Neural cell (in vitro differentiated cells): ENCODE measurements at regions not wholly inside any gene's neighbourhood (a gene's known extent, or its start where the extent isn't known, plus 50 kb on each side); places are given as distances from the start of the nearest gene placed in this dataset.

Source experiments
- H2AFZ ChIP-seq: fragments of 200-600, 300-800 bp; sonication (generic), shearing (Covaris generic); 2 replicates; pipeline ENCODE4 v1.6.0; 2014; ENCODE audit warnings: low read depth, mild to moderate bottlenecking, antibody characterized with exemption, low read length, moderate library complexity
- H3F3A ChIP-seq: fragments of 200-600 bp; shearing (Covaris generic); 2 replicates; pipeline ENCODE4 v1.6.1; 2016; ENCODE audit warnings: mild to moderate bottlenecking, moderate library complexity, mixed read lengths, antibody characterized with exemption, low read length; ENCODE audit not compliant: insufficient read depth, poor library complexity, severe bottlenecking
- H3K27ac ChIP-seq: fragments of 200-600, 300-800 bp; sonication (generic), shearing (Covaris generic); 2 replicates; pipeline ENCODE4 v1.5.1; 2014; ENCODE audit warnings: mild to moderate bottlenecking, low read length, moderate library complexity
- H3K27me3 ChIP-seq: fragments of 300-800, 200-600 bp; sonication (generic), shearing (Covaris generic); 2 replicates; pipeline ENCODE4 v1.6.0; 2014; ENCODE audit warnings: mild to moderate bottlenecking, low read depth, low read length, moderate library complexity; ENCODE audit not compliant: insufficient read depth
- H3K36me3 ChIP-seq: fragments of 300-800, 200-600 bp; sonication (generic), shearing (Covaris generic); 2 replicates; pipeline ENCODE4 v1.5.1; 2014; ENCODE audit warnings: mild to moderate bottlenecking, antibody characterized with exemption, low read length, moderate library complexity; ENCODE audit not compliant: insufficient read depth
- H3K4me2 ChIP-seq: fragments of 300-800, 200-600 bp; sonication (generic), shearing (Covaris generic); 2 replicates; pipeline ENCODE4 v1.6.0; 2014; ENCODE audit warnings: mild to moderate bottlenecking, low read length
- H3K4me3 ChIP-seq: fragments of 300-800, 200-600 bp; sonication (generic), shearing (Covaris generic); 2 replicates; pipeline ENCODE4 v1.5.1; 2014; ENCODE audit warnings: mild to moderate bottlenecking, low read length, moderate library complexity
- H3K79me2 ChIP-seq: fragments of 200-600 bp; shearing (Covaris generic); replicated peaks from 2 replicates; pipeline ENCODE4 v1.6.0; 2014; ENCODE audit warnings: mild to moderate bottlenecking, low read length, moderate library complexity; ENCODE audit not compliant: insufficient read depth
- H3K9ac ChIP-seq: fragments of 300-800, 200-600 bp; sonication (generic), shearing (Covaris generic); 2 replicates; pipeline ENCODE4 v1.6.1; 2016; ENCODE audit warnings: mild to moderate bottlenecking, low read length, mixed read lengths
- H3K9me2 ChIP-seq: fragments of 200-600 bp; shearing (Covaris generic); 2 replicates; pipeline ENCODE4 v1.6.1; 2016; ENCODE audit warnings: mild to moderate bottlenecking, low read length, mixed read lengths; ENCODE audit not compliant: insufficient read depth
- H3K9me3 ChIP-seq: fragments of 200-600, 300-800 bp; sonication (generic), shearing (Covaris generic); 2 replicates; pipeline ENCODE4 v1.6.1; 2016; ENCODE audit warnings: mild to moderate bottlenecking, mixed run types, low read length, moderate library complexity, mixed read lengths
- H4K20me1 ChIP-seq: fragments of 200-600 bp; shearing (Covaris generic); 2 replicates; pipeline ENCODE4 v1.6.1; 2016; ENCODE audit warnings: mild to moderate bottlenecking, mixed run types; ENCODE audit not compliant: insufficient read depth
- EP300 ChIP-seq: fragments of 450-650 bp; conservative IDR thresholded peaks from 2 replicates; pipeline ENCODE4 v1.6.1; 2014; ENCODE audit warnings: antibody characterized with exemption, mild to moderate bottlenecking, moderate library complexity; ENCODE audit not compliant: poor library complexity, severe bottlenecking
- EZH2 ChIP-seq: fragments of 200-600, 300-800 bp; shearing (Covaris generic), sonication (generic); IDR thresholded peaks from 2 replicates; pipeline ENCODE4 v1.6.1; 2014; ENCODE audit warnings: antibody characterized with exemption, low read length, borderline replicate concordance, mild to moderate bottlenecking; ENCODE audit not compliant: insufficient read depth, poor library complexity, severe bottlenecking
- MXI1 ChIP-seq: fragments of 450-650 bp; conservative IDR thresholded peaks from 2 replicates; pipeline ENCODE4 v1.6.1; 2014; ENCODE audit warnings: antibody characterized with exemption, mild to moderate bottlenecking; ENCODE audit not compliant: poor library complexity, severe bottlenecking
- POLR2AphosphoS5 ChIP-seq: IDR thresholded peaks from 2 replicates; pipeline ENCODE4 v1.6.1; 2012
- RAD21 ChIP-seq: fragments of 450-650 bp; conservative IDR thresholded peaks from 2 replicates; pipeline ENCODE4 v1.6.1; 2014; ENCODE audit warnings: antibody characterized with exemption, mild to moderate bottlenecking, moderate library complexity
- SMC3 ChIP-seq: fragments of 450-650 bp; conservative IDR thresholded peaks from 2 replicates; pipeline ENCODE4 v1.6.1; 2014; ENCODE audit warnings: antibody characterized with exemption, mild to moderate bottlenecking, moderate library complexity; ENCODE audit not compliant: poor library complexity
- TAF1 ChIP-seq: IDR thresholded peaks from 2 replicates; pipeline ENCODE4 v1.6.1; 2012; ENCODE audit warnings: low read depth
- TF ChIP-seq, protein P1 (sequence below): fragments of 450-650 bp; IDR thresholded peaks from 2 replicates; pipeline ENCODE4 v1.5.1; 2014; ENCODE audit warnings: antibody characterized with exemption, mild to moderate bottlenecking, moderate library complexity; ENCODE audit not compliant: poor library complexity, severe bottlenecking
- TF ChIP-seq, protein P2 (sequence below): IDR thresholded peaks from 2 replicates; pipeline ENCODE4 v1.6.1; 2012; ENCODE audit warnings: borderline replicate concordance

DNA sequence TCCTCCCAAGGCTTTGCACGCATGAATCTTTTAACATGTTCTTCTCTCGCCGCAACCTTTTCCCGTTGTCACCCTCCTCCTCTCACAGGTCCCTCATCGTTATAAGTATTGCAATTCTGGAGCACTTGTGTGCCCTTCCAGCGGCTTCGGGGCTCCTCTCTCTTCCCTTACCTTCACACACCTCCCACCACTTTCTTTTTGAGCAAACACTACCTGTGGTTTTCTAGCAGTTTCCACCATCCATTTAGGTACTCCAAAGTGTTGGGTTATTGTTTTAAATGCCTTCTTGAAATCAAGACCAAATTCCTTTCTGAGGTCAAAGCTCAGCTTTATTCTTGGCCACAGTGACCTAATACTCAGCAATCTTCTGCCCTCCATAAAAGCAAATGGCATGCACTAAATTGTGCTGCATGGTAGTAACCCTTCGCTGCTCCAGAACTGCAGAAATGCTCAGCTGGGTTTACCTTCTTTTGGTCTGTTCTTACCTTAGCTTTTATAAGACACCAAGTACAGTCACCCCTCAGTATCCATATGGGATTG lies 472.4 kb downstream of the SETD4 start:
- no peak overlapping the region for H3K4me3 ChIP-seq
- H4K20me1 ChIP-seq: no peaks in the 10 kb centered on the region
- H3K27me3 ChIP-seq: no peaks in the 10 kb centered on the region
- H3K4me2 ChIP-seq: no peak overlapping the region
- H3K9me3 ChIP-seq: no peaks in the 10 kb centered on the region
- H3K9me2 ChIP-seq: no peaks in the 10 kb centered on the region
- H3F3A ChIP-seq: no peaks in the 10 kb centered on the region
- no peaks in the 10 kb centered on the region for H3K79me2 ChIP-seq
- no peak overlapping the region for H2AFZ ChIP-seq
- no peak overlapping the region for H3K9ac ChIP-seq
- TF ChIP-seq EZH2 (no peak), POLR2AphosphoS5 (no peak), EP300 (no peak), MXI1 (no peak), SMC3 (no peak), RAD21 (no peak), TAF1 (no peak)
- TF ChIP-seq, protein P1, sequence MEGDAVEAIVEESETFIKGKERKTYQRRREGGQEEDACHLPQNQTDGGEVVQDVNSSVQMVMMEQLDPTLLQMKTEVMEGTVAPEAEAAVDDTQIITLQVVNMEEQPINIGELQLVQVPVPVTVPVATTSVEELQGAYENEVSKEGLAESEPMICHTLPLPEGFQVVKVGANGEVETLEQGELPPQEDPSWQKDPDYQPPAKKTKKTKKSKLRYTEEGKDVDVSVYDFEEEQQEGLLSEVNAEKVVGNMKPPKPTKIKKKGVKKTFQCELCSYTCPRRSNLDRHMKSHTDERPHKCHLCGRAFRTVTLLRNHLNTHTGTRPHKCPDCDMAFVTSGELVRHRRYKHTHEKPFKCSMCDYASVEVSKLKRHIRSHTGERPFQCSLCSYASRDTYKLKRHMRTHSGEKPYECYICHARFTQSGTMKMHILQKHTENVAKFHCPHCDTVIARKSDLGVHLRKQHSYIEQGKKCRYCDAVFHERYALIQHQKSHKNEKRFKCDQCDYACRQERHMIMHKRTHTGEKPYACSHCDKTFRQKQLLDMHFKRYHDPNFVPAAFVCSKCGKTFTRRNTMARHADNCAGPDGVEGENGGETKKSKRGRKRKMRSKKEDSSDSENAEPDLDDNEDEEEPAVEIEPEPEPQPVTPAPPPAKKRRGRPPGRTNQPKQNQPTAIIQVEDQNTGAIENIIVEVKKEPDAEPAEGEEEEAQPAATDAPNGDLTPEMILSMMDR: no peak
- TF ChIP-seq, protein P2, sequence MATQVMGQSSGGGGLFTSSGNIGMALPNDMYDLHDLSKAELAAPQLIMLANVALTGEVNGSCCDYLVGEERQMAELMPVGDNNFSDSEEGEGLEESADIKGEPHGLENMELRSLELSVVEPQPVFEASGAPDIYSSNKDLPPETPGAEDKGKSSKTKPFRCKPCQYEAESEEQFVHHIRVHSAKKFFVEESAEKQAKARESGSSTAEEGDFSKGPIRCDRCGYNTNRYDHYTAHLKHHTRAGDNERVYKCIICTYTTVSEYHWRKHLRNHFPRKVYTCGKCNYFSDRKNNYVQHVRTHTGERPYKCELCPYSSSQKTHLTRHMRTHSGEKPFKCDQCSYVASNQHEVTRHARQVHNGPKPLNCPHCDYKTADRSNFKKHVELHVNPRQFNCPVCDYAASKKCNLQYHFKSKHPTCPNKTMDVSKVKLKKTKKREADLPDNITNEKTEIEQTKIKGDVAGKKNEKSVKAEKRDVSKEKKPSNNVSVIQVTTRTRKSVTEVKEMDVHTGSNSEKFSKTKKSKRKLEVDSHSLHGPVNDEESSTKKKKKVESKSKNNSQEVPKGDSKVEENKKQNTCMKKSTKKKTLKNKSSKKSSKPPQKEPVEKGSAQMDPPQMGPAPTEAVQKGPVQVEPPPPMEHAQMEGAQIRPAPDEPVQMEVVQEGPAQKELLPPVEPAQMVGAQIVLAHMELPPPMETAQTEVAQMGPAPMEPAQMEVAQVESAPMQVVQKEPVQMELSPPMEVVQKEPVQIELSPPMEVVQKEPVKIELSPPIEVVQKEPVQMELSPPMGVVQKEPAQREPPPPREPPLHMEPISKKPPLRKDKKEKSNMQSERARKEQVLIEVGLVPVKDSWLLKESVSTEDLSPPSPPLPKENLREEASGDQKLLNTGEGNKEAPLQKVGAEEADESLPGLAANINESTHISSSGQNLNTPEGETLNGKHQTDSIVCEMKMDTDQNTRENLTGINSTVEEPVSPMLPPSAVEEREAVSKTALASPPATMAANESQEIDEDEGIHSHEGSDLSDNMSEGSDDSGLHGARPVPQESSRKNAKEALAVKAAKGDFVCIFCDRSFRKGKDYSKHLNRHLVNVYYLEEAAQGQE: no peak
- H3K36me3 ChIP-seq: no peaks in the 10 kb centered on the region
- H3K27ac ChIP-seq: no peak overlapping the region

DNA sequence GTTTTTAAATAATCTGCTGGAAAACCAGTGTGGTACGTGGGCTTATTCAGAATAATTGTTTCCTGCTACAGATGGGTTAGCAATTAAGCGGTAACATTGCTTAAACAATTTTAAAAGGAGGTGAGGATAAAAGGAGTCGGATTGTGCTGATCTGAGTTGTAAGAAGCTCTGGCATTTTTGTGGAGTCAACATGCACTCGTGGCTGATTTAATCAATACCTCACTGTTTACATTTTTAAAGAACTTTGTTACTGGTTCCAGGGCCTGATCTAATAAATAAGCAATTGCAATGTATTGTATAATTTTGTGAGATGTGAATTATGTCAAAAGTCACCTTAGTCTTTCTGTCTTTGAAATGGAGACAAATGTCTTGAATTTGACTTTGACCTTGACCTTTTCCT lies 474.0 kb downstream of the SETD4 start:
- TF ChIP-seq RAD21 (no peak), SMC3 (no peak), EZH2 (no peak)
- TF ChIP-seq, protein P2: no peak
- TF ChIP-seq, protein P1: no peak
- H3K9me3 ChIP-seq: no peaks in the 10 kb centered on the region
- no peak overlapping the region for H2AFZ ChIP-seq
- no peaks in the 10 kb centered on the region for H3F3A ChIP-seq
- H4K20me1 ChIP-seq: no peaks in the 10 kb centered on the region
- no peaks in the 10 kb centered on the region for H3K9me2 ChIP-seq
- no peak overlapping the region for H3K4me2 ChIP-seq
- H3K4me3 ChIP-seq: no peak overlapping the region
- no peaks in the 10 kb centered on the region for H3K36me3 ChIP-seq
- H3K27me3 ChIP-seq: no peaks in the 10 kb centered on the region
- no peak overlapping the region for H3K27ac ChIP-seq
- H3K79me2 ChIP-seq: no peaks in the 10 kb centered on the region
- no peak overlapping the region for H3K9ac ChIP-seq
